ENCODE measurements at regions not wholly inside any gene's neighbourhood (a gene's known extent, or its start where the extent isn't known, plus 50 kb on each side); places are given as distances from the start of the nearest gene placed in this dataset.

- TF ChIP-seq EZH2phosphoT487 (IDR thresholded peaks at IDR 0.05; ENCODE audit: borderline replicate concordance, low read length) = no peak
- TF ChIP-seq, protein P1, sequence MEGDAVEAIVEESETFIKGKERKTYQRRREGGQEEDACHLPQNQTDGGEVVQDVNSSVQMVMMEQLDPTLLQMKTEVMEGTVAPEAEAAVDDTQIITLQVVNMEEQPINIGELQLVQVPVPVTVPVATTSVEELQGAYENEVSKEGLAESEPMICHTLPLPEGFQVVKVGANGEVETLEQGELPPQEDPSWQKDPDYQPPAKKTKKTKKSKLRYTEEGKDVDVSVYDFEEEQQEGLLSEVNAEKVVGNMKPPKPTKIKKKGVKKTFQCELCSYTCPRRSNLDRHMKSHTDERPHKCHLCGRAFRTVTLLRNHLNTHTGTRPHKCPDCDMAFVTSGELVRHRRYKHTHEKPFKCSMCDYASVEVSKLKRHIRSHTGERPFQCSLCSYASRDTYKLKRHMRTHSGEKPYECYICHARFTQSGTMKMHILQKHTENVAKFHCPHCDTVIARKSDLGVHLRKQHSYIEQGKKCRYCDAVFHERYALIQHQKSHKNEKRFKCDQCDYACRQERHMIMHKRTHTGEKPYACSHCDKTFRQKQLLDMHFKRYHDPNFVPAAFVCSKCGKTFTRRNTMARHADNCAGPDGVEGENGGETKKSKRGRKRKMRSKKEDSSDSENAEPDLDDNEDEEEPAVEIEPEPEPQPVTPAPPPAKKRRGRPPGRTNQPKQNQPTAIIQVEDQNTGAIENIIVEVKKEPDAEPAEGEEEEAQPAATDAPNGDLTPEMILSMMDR (conservative IDR thresholded peaks at IDR 0.05; ENCODE audit: low read depth, low read length) = no peak
Measured at GRCh38 chr11:15735706-15736105, 620.6 kb downstream of the SOX6 start.
